Esophagus squamous epithelium (tissue), 5 donors: ENCODE measurements at regions not wholly inside any gene's neighbourhood (a gene's known extent, or its start where the extent isn't known, plus 50 kb on each side); places are given as distances from the start of the nearest gene placed in this dataset.
A peak's percentile ranks its signal among the peaks of the same experiment; 100 is the strongest.
"Not testable (repeated sequence)": the region's sequence is repeated elsewhere in the genome, so short reads cannot be mapped to it uniquely, and the experiment has no call there.

ENCODE experiments used
- DNase-seq: peaks from one replicate; lab custom pipeline; 2025; lab: John Stamatoyannopoulos, UW
- H3K27ac ChIP-seq, 4 donors: fragments of 200-600 bp; sonication (generic); one replicate each; pipeline ENCODE4 v1.5.1; 2016 to 2019; ENCODE audit warnings: mild to moderate bottlenecking in 1 of 4
- H3K27me3 ChIP-seq, 4 donors: fragments of 200-600 bp; sonication (generic); 1 replicate in 3 of 4; 2 replicates in 1 of 4; pipeline versions ENCODE4 v1.5.1 to v1.6.0; 2017 to 2021; ENCODE audit warnings: antibody characterized with exemption in 1 of 4
- H3K36me3 ChIP-seq, 3 donors: fragments of 200-600 bp; sonication (generic); one replicate each; pipeline ENCODE4 v1.5.1; 2016 to 2019
- H3K4me1 ChIP-seq, 3 donors: fragments of 200-600 bp; sonication (generic); one replicate each; pipeline ENCODE4 v1.5.1; 2017 to 2019
- H3K4me3 ChIP-seq, 4 donors: fragments of 200-600 bp; sonication (generic); 1 replicate in 3 of 4; 2 replicates in 1 of 4; pipeline ENCODE4 v1.5.1; 2016 to 2019; ENCODE audit warnings: mild to moderate bottlenecking in 2 of 4, moderate library complexity in 1 of 4
- H3K9me3 ChIP-seq, 3 donors: fragments of 200-600 bp; sonication (generic); one replicate each; pipeline ENCODE4 v1.5.1; 2016 to 2019
- POLR2A ChIP-seq, 4 donors: fragments of 450-650 bp; IDR thresholded peaks; one replicate each; pipeline ENCODE4 v1.6.1; 2017; ENCODE audit warnings: antibody characterized with exemption in 4 of 4, mild to moderate bottlenecking in 4 of 4, moderate library complexity in 3 of 4
- WGBS, 2 donors: methylation state at CpG; one replicate each; pipeline ENCODE4 v1.1.5; 2018; 5-methylcytosine and 5-hydroxymethylcytosine counted together
- intact Hi-C: fragments of 100-400 bp; cut with DNase I; formaldehyde crosslinking; loops from one replicate; pipeline ENCODE4 v1.15.0; 2022
- TF ChIP-seq, protein P1 (sequence below), 6 experiments: fragments of 450-650 bp in 4 of 6; fragments of 200-600 bp in 2 of 6; sonication (generic) in 2 of 6; IDR thresholded peaks; one replicate each; pipeline ENCODE4 v1.5.1; 2016 to 2019; ENCODE audit warnings: antibody characterized with exemption in 6 of 6, mild to moderate bottlenecking in 4 of 6, moderate library complexity in 4 of 6
- donor health status: DM: yes; HTN: yes; CAD: no.

- no peak overlapping the region for H3K27ac ChIP-seq
- WGBS, 2 donors, result 88 to 97% methylated on average over 3 of the region's 3 CpGs
- no peaks in the 10 kb centered on the region for H3K27me3 ChIP-seq
- no peak overlapping the region for H3K4me3 ChIP-seq
- intact Hi-C loops, result no loop called here
- TF ChIP-seq POLR2A (IDR thresholded peaks at IDR 0.05), result no peak
- TF ChIP-seq, protein P1, sequence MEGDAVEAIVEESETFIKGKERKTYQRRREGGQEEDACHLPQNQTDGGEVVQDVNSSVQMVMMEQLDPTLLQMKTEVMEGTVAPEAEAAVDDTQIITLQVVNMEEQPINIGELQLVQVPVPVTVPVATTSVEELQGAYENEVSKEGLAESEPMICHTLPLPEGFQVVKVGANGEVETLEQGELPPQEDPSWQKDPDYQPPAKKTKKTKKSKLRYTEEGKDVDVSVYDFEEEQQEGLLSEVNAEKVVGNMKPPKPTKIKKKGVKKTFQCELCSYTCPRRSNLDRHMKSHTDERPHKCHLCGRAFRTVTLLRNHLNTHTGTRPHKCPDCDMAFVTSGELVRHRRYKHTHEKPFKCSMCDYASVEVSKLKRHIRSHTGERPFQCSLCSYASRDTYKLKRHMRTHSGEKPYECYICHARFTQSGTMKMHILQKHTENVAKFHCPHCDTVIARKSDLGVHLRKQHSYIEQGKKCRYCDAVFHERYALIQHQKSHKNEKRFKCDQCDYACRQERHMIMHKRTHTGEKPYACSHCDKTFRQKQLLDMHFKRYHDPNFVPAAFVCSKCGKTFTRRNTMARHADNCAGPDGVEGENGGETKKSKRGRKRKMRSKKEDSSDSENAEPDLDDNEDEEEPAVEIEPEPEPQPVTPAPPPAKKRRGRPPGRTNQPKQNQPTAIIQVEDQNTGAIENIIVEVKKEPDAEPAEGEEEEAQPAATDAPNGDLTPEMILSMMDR (IDR thresholded peaks at IDR 0.05), result no peak
- no peak for DNase-seq
- H3K36me3 ChIP-seq, result no peaks in the 10 kb centered on the region
- peaks cover 0 to 2% (median 0%) of the 10 kb centered on the region in 3 donors for H3K4me1 ChIP-seq
- no peaks in the 10 kb centered on the region for H3K9me3 ChIP-seq
Observed at GRCh38 chr1:221863635-221864034, 121.7 kb upstream of the DUSP10 start.

- DNase-seq, result no peak
- Histone ChIP-seq H3K4me3 (no peak overlapping the region), H3K27me3 (no peaks in the 10 kb centered on the region), H3K4me1 (no peaks in the 10 kb centered on the region), H3K27ac (no peak overlapping the region), H3K9me3 (no peaks in the 10 kb centered on the region), H3K36me3 (no peaks in the 10 kb centered on the region)
- 88 to 96% methylated on average over 3 of the region's 3 CpGs for WGBS, 2 donors
- no peak for TF ChIP-seq POLR2A (IDR thresholded peaks at IDR 0.05)
- TF ChIP-seq, protein P1 (IDR thresholded peaks at IDR 0.05), result no peak
- intact Hi-C loops, result no loop called here
Observed at GRCh38 chr1:221862971-221863370, 121.1 kb upstream of the DUSP10 start.

DNA sequence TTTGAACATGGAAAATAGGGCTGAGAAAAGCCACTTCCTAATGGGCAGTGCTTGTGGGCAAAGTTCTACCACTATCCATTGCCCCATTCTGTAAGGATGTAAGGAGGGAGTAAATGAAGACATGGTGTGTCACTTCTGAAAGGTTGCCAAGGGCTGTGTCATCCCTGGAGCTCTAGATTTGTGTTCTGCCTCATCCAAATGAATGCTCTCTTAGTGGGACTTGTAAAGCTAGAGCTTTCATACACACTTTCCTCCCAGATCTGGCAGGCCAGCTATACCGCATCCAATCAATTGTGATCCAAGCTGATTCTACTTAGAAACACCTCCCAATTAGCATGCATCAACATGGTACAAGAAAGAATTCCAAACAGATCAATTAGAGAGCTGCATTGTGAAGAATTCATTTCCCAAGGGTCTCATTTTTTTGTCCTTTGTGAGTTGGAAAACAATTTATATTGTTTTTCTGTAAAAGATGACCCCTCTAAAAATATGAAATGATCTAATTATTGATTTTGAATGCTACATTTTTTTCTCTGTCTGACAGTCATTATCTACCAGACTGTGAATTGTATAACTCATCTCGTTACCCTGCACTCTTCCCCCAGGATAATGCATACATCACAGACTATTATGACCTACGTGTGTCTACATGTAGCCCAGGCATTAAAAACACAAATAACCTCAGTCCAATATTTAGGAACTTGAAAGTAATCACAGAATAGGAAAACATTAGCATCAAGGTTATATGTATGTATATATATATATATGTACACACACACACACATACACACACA is 117.1 kb upstream of the DUSP10 start:
- 87 to 88% methylated on average over 3 of the region's 3 CpGs for WGBS, 2 donors
- Histone ChIP-seq H3K9me3 (no peaks in the 10 kb centered on the region), H3K4me3 (no peak overlapping the region), H3K27me3 (no peaks in the 10 kb centered on the region), H3K36me3 (no peaks in the 10 kb centered on the region), H3K4me1 (no peaks in the 10 kb centered on the region), H3K27ac (no peak overlapping the region)
- intact Hi-C loops, result no loop called here
- no peak for TF ChIP-seq POLR2A (IDR thresholded peaks at IDR 0.05)
- TF ChIP-seq, protein P1 (IDR thresholded peaks at IDR 0.05), result no peak
- DNase-seq, result no peak

GRCh38 chr1:221857094-221857444 is 115.2 kb upstream of the DUSP10 start:
- TF ChIP-seq, protein P1 (IDR thresholded peaks at IDR 0.05), result peak in 1 of 6 experiments; percentile 41
- H3K27me3 ChIP-seq, intact Hi-C loops, H3K36me3 ChIP-seq, H3K27ac ChIP-seq, H3K4me1 ChIP-seq, H3K4me3 ChIP-seq, DNase-seq, H3K9me3 ChIP-seq: not testable (repeated sequence)
- WGBS, 2 donors, result 61 to 75% methylated on average over 3 to 4 of the region's 4 CpGs

DNA sequence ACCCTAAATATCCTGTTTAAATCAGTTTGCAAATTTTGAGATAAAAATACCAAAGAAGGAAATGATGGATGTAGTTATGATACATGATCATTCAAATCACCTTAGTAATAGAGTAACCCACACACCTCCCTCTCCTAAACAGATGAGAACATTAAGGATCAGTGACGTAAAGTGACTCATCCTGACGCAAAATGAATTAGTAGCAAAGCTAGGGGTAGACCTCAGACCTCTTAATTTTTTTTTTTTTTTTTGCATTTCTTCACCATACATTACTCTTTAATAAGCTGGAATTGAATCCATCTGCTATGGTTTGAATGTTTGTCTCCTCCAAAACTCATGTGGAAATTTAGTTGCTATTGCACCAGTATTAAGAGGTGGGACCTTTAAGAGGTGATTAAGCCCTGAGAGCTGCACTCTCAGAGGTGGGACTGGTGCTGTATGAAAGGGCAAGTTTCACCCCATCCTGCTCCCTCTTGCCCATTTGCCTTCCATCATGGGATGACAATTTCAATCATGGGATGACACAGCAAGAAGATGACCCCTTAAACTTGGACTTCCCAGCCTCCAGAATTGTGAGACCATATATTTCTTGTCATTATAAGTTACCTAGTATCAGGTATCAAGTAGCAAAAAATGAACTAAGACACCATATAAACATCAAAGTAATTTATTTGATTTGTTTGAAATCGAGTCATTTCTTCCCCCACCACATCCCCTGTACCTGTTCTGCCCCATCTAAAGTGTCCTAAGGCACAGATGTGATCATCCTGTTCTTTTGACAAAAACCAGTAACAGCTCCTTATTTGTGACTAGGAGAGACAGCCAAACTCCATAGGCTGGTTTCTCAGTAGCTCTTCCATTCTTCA is 114.6 kb upstream of the DUSP10 start:
- WGBS, 2 donors, result 48 to 58% methylated on average over 3 of the region's 3 CpGs
- no peak for DNase-seq
- H3K36me3 ChIP-seq, result no peaks in the 10 kb centered on the region
- no peak overlapping the region for H3K4me3 ChIP-seq
- no peaks in the 10 kb centered on the region for H3K9me3 ChIP-seq
- TF ChIP-seq POLR2A (IDR thresholded peaks at IDR 0.05), result no peak
- TF ChIP-seq, protein P1 (IDR thresholded peaks at IDR 0.05), result no peak
- peaks cover 0 to 6% (median 0%) of the 10 kb centered on the region in 3 donors for H3K4me1 ChIP-seq
- H3K27me3 ChIP-seq, result no peaks in the 10 kb centered on the region
- intact Hi-C loops, result no loop called here
- no peak overlapping the region for H3K27ac ChIP-seq
